Uterus (tissue), 2 donors: ENCODE measurements at regions not wholly inside any gene's neighbourhood (a gene's known extent, or its start where the extent isn't known, plus 50 kb on each side); places are given as distances from the start of the nearest gene placed in this dataset.

ENCODE experiments used
- CTCF ChIP-seq, 4 experiments: fragments of 200-600 bp in 2 of 4; fragments of 450-650 bp in 2 of 4; sonication (generic) in 2 of 4; IDR thresholded peaks; one replicate each; pipeline ENCODE4 v1.5.1; 2016 to 2019; ENCODE audit warnings: antibody characterized with exemption in 4 of 4, mild to moderate bottlenecking in 2 of 4, moderate library complexity in 1 of 4
- POLR2A ChIP-seq, 2 donors: fragments of 450-650 bp; IDR thresholded peaks; one replicate each; pipeline ENCODE4 v1.6.1; 2016; ENCODE audit warnings: antibody characterized with exemption in 2 of 2, mild to moderate bottlenecking in 1 of 2, moderate library complexity in 1 of 2

- no peak for TF ChIP-seq CTCF (IDR thresholded peaks at IDR 0.05)
- TF ChIP-seq POLR2A (IDR thresholded peaks at IDR 0.05), result no peak
Measured at GRCh38 chr15:39430389-39430788, 150.5 kb upstream of the THBS1 start.
